ENCODE measurements at regions not wholly inside any gene's neighbourhood (a gene's known extent, or its start where the extent isn't known, plus 50 kb on each side); places are given as distances from the start of the nearest gene placed in this dataset.

GRCh38 chr10:118873091-118873737 lies 118.4 kb upstream of the CACUL1 start:
- WGBS, 2 donors = 26 to 47% methylated on average over 4 of the region's 4 CpGs
- Histone ChIP-seq H3K27me3 (ENCODE audit: control insufficient read depth in 3 of 3, insufficient read depth in 3 of 3, low read length in 2 of 3) (no peaks in the 10 kb centered on the region), H3K4me3 (no peak overlapping the region), H3K9me3 (ENCODE audit: control insufficient read depth in 4 of 4, insufficient read depth in 3 of 4, low read length in 3 of 4) (peaks cover 0 to 8% (median 2%) of the 10 kb centered on the region in 4 donors), H3K27ac (ENCODE audit: low read depth in 1 of 2, low read length in 1 of 2) (no peak overlapping the region), H3K9ac (ENCODE audit: insufficient read depth in 1 of 2, low read length in 2 of 2) (no peak overlapping the region), H3K4me1 (ENCODE audit: control insufficient read depth in 5 of 5, insufficient read depth in 5 of 5, low read length in 5 of 5) (peaks cover 7 to 37% (median 30%) of the 10 kb centered on the region in 5 donors), H3K36me3 (ENCODE audit: control insufficient read depth in 4 of 4, insufficient read depth in 4 of 4, low read length in 4 of 4) (no peaks in the 10 kb centered on the region)
- TF ChIP-seq CTCF (IDR thresholded peaks at IDR 0.05; ENCODE audit: control extremely low read depth, extremely low read depth) = no peak
- no peak for ATAC-seq (ENCODE audit: insufficient read depth, low FRiP score)
- DNase-seq = peak; percentile 67 to 76 (median 75)

GRCh38 chr10:118873738-118874105 lies 119.0 kb upstream of the CACUL1 start:
- Histone ChIP-seq H3K9ac (ENCODE audit: insufficient read depth in 1 of 2, low read length in 2 of 2) (no peak overlapping the region), H3K4me1 (ENCODE audit: control insufficient read depth in 5 of 5, insufficient read depth in 5 of 5, low read length in 5 of 5) (peaks cover 7 to 37% (median 30%) of the 10 kb centered on the region in 5 donors), H3K36me3 (ENCODE audit: control insufficient read depth in 4 of 4, insufficient read depth in 4 of 4, low read length in 4 of 4) (no peaks in the 10 kb centered on the region), H3K4me3 (no peak overlapping the region), H3K27ac (ENCODE audit: low read depth in 1 of 2, low read length in 1 of 2) (no peak overlapping the region), H3K9me3 (ENCODE audit: control insufficient read depth in 4 of 4, insufficient read depth in 3 of 4, low read length in 3 of 4) (peaks cover 0 to 8% (median 2%) of the 10 kb centered on the region in 4 donors), H3K27me3 (ENCODE audit: control insufficient read depth in 3 of 3, insufficient read depth in 3 of 3, low read length in 2 of 3) (no peaks in the 10 kb centered on the region)
- ATAC-seq (ENCODE audit: insufficient read depth, low FRiP score) (no peak), DNase-seq (no peak)
- WGBS, 2 donors = 70 to 89% methylated on average over 2 of the region's 2 CpGs
- no peak for TF ChIP-seq CTCF (IDR thresholded peaks at IDR 0.05; ENCODE audit: control extremely low read depth, extremely low read depth)

- Histone ChIP-seq H3K27ac (ENCODE audit: low read depth in 1 of 2, low read length in 1 of 2) (no peak overlapping the region), H3K9ac (ENCODE audit: insufficient read depth in 1 of 2, low read length in 2 of 2) (no peak overlapping the region), H3K27me3 (ENCODE audit: control insufficient read depth in 3 of 3, insufficient read depth in 3 of 3, low read length in 2 of 3) (no peaks in the 10 kb centered on the region), H3K4me1 (ENCODE audit: control insufficient read depth in 5 of 5, insufficient read depth in 5 of 5, low read length in 5 of 5) (peaks cover 7 to 37% (median 30%) of the 10 kb centered on the region in 5 donors), H3K9me3 (ENCODE audit: control insufficient read depth in 4 of 4, insufficient read depth in 3 of 4, low read length in 3 of 4) (peaks cover 0 to 8% (median 2%) of the 10 kb centered on the region in 4 donors), H3K36me3 (ENCODE audit: control insufficient read depth in 4 of 4, insufficient read depth in 4 of 4, low read length in 4 of 4) (no peaks in the 10 kb centered on the region), H3K4me3 (no peak overlapping the region)
- WGBS, 2 donors = 60 to 70% methylated on average over 2 of the region's 2 CpGs
- ATAC-seq (ENCODE audit: insufficient read depth, low FRiP score) (no peak), DNase-seq (no peak)
- no peak for TF ChIP-seq CTCF (IDR thresholded peaks at IDR 0.05; ENCODE audit: control extremely low read depth, extremely low read depth)
These were observed 119.4 kb upstream of the CACUL1 start for GRCh38 chr10:118874171-118874570.

GRCh38 chr10:118875087-118875486 lies 120.3 kb upstream of the CACUL1 start:
- TF ChIP-seq CTCF (IDR thresholded peaks at IDR 0.05; ENCODE audit: control extremely low read depth, extremely low read depth) = no peak
- ATAC-seq (ENCODE audit: insufficient read depth, low FRiP score) = no peak
- H3K36me3 ChIP-seq (ENCODE audit: control insufficient read depth in 4 of 4, insufficient read depth in 4 of 4, low read length in 4 of 4) = no peaks in the 10 kb centered on the region
- 77 to 81% methylated on average over 1 of the region's 1 CpG for WGBS, 2 donors
- H3K9ac ChIP-seq (ENCODE audit: insufficient read depth in 1 of 2, low read length in 2 of 2) = no peak overlapping the region
- no peak overlapping the region for H3K4me3 ChIP-seq
- H3K9me3 ChIP-seq (ENCODE audit: control insufficient read depth in 4 of 4, insufficient read depth in 3 of 4, low read length in 3 of 4) = peaks cover 0 to 8% (median 2%) of the 10 kb centered on the region in 4 donors
- DNase-seq = no peak
- no peak overlapping the region for H3K27ac ChIP-seq (ENCODE audit: low read depth in 1 of 2, low read length in 1 of 2)
- H3K4me1 ChIP-seq (ENCODE audit: control insufficient read depth in 5 of 5, insufficient read depth in 5 of 5, low read length in 5 of 5) = peaks cover 7 to 31% (median 25%) of the 10 kb centered on the region in 5 donors
- no peaks in the 10 kb centered on the region for H3K27me3 ChIP-seq (ENCODE audit: control insufficient read depth in 3 of 3, insufficient read depth in 3 of 3, low read length in 2 of 3)
